ENCODE measurements at regions not wholly inside any gene's neighbourhood (a gene's known extent, or its start where the extent isn't known, plus 50 kb on each side); places are given as distances from the start of the nearest gene placed in this dataset.

DNA sequence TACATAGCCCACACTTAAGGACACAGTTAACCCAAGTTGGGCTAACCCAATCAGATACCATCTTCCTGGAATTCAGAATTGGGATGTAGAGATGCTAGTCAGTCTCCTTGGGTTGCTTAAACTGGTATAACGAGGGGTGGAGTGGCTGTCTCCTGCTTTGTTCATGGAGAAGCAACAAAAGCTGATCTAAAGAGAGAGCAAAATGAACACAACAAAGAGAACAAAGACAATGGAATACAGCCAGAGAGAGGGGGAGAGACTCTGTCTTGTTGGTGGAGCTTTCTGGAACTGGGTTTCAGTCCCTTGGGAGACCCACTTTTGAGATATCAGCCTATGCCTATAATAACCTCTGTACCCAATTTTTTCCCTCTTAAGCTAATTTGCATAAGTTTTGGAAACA lies 138.1 kb downstream of the ATG4C start:
- no peak for TF ChIP-seq EZH2 (IDR thresholded peaks at IDR 0.05; ENCODE audit: low read length, missing control alignments)
- TF ChIP-seq, protein P1, sequence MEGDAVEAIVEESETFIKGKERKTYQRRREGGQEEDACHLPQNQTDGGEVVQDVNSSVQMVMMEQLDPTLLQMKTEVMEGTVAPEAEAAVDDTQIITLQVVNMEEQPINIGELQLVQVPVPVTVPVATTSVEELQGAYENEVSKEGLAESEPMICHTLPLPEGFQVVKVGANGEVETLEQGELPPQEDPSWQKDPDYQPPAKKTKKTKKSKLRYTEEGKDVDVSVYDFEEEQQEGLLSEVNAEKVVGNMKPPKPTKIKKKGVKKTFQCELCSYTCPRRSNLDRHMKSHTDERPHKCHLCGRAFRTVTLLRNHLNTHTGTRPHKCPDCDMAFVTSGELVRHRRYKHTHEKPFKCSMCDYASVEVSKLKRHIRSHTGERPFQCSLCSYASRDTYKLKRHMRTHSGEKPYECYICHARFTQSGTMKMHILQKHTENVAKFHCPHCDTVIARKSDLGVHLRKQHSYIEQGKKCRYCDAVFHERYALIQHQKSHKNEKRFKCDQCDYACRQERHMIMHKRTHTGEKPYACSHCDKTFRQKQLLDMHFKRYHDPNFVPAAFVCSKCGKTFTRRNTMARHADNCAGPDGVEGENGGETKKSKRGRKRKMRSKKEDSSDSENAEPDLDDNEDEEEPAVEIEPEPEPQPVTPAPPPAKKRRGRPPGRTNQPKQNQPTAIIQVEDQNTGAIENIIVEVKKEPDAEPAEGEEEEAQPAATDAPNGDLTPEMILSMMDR (conservative IDR thresholded peaks at IDR 0.05 in 1 of 2, IDR thresholded peaks at IDR 0.05 in 1 of 2; ENCODE audit: low read depth in 1 of 2, low read length in 2 of 2): no peak

DNA sequence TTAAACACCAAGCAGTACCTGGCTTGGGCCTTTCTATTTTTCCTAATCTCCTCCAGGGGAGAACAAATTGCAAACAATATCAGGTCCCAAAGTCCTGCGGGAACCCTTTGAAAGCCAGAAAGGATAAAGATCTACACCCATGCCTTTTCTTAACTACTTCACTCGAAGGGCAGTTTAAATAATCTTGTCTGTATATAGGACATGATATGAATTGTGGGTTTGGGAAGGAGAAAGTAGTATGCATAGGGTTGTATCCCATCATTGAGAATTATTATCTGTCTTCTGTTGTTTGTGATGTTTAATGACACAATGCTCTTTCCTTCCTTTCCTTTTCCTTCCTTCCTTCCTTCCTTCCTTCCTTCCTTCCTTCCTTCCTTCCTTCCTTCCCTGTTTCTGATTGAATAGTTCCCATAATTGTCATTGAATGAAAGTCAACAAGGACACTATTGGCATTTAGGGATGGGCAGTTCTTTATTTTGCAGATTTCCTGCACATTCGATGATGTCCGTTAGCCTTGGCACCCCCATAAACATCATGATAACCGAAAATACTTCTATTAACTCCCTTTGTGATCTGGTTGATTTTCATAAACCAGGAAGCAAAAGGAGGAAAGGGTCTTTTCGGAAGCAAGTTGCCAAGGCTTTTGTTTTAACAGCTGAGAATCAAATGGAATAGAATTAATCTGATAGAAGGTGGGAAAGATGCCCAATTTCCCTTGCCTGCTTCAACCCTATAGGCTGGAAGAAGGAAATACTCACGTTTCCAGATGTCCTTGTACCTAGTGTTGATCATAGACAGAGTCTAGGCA lies 141.3 kb downstream of the ATG4C start:
- no peaks in the 10 kb centered on the region for H3K4me1 ChIP-seq (ENCODE audit: control insufficient read depth, extremely low read depth, insufficient read depth, low read length)
- no peak overlapping the region for H3K27ac ChIP-seq (ENCODE audit: insufficient read depth, low read length)
- H3K36me3 ChIP-seq (ENCODE audit: control insufficient read depth, insufficient read depth, low read length): no peaks in the 10 kb centered on the region
- no peaks in the 10 kb centered on the region for H4K20me1 ChIP-seq (ENCODE audit: control insufficient read depth, extremely low read depth, insufficient read depth, low read length)
- H3K27me3 ChIP-seq (ENCODE audit: control insufficient read depth, insufficient read depth, low read length): no peaks in the 10 kb centered on the region
- no peak overlapping the region for H2AFZ ChIP-seq (ENCODE audit: low read length)
- no peak overlapping the region for H3K4me2 ChIP-seq (ENCODE audit: extremely low read depth, insufficient read depth, low read length)
- TF ChIP-seq, protein P1 (conservative IDR thresholded peaks at IDR 0.05 in 1 of 2, IDR thresholded peaks at IDR 0.05 in 1 of 2; ENCODE audit: low read depth in 1 of 2, low read length in 2 of 2): no peak
- TF ChIP-seq EZH2 (IDR thresholded peaks at IDR 0.05; ENCODE audit: low read length, missing control alignments): no peak
- no peak overlapping the region for H3K9ac ChIP-seq (ENCODE audit: insufficient read depth, low read length)
- no peaks in the 10 kb centered on the region for H3K9me3 ChIP-seq (ENCODE audit: control insufficient read depth, insufficient read depth, low read depth, low read length)
- H3K79me2 ChIP-seq (ENCODE audit: control insufficient read depth, insufficient read depth, low read length): no peaks in the 10 kb centered on the region
- no peak for DNase-seq (ENCODE audit: low read depth in 2 of 2)
- no peak overlapping the region for H3K4me3 ChIP-seq (replicated peaks in 1 of 4; ENCODE audit: control extremely low read depth in 1 of 4, insufficient read depth in 1 of 4, low read depth in 3 of 4, low read length in 4 of 4)

More for the DNA sequence above, 138.1 kb downstream of the ATG4C start:
- Histone ChIP-seq H3K9me3 (ENCODE audit: control insufficient read depth, insufficient read depth, low read depth, low read length) (no peaks in the 10 kb centered on the region), H3K4me3 (replicated peaks in 1 of 4; ENCODE audit: control extremely low read depth in 1 of 4, insufficient read depth in 1 of 4, low read depth in 3 of 4, low read length in 4 of 4) (no peak overlapping the region), H3K4me2 (ENCODE audit: extremely low read depth, insufficient read depth, low read length) (no peak overlapping the region), H4K20me1 (ENCODE audit: control insufficient read depth, extremely low read depth, insufficient read depth, low read length) (no peaks in the 10 kb centered on the region), H3K9ac (ENCODE audit: insufficient read depth, low read length) (no peak overlapping the region), H3K27ac (ENCODE audit: insufficient read depth, low read length) (no peak overlapping the region), H3K79me2 (ENCODE audit: control insufficient read depth, insufficient read depth, low read length) (no peaks in the 10 kb centered on the region), H3K27me3 (ENCODE audit: control insufficient read depth, insufficient read depth, low read length) (no peaks in the 10 kb centered on the region), H3K36me3 (ENCODE audit: control insufficient read depth, insufficient read depth, low read length) (no peaks in the 10 kb centered on the region), H3K4me1 (ENCODE audit: control insufficient read depth, extremely low read depth, insufficient read depth, low read length) (no peaks in the 10 kb centered on the region), H2AFZ (ENCODE audit: low read length) (no peak overlapping the region)
- DNase-seq (ENCODE audit: low read depth in 2 of 2): no peak

DNA sequence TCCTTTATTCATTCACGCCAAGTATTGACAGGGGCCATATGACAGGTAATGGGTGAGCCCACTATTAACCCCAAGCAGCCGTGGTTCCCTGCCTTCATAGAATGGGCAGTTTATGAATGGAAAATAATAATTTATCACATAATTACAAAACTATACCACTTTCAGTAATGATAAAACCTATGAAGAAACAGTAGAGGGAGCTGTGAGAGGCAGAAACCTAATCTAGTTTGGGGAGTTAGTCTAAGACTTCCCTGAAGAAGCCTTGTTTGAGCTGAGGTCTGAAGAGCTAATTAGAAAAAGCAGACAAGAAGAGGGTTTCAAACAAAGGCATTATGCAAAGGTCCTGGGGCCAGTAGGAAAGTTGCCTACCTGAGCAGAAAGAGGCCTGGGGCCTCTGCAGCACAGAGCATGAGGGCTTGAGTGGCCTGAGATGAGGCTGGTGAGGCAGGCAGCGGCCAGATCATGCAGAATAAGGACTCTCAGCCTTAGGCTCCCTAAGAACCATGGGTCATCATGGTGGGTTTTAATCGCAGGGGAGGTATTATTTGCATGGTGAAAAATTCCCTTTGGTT lies 142.8 kb downstream of the ATG4C start:
- TF ChIP-seq, protein P1 (conservative IDR thresholded peaks at IDR 0.05 in 1 of 2, IDR thresholded peaks at IDR 0.05 in 1 of 2; ENCODE audit: low read depth in 1 of 2, low read length in 2 of 2): no peak
- no peak for TF ChIP-seq EZH2 (IDR thresholded peaks at IDR 0.05; ENCODE audit: low read length, missing control alignments)
- no peaks in the 10 kb centered on the region for H4K20me1 ChIP-seq (ENCODE audit: control insufficient read depth, extremely low read depth, insufficient read depth, low read length)
- no peak for DNase-seq (ENCODE audit: low read depth in 2 of 2)
- H3K4me3 ChIP-seq (replicated peaks in 1 of 4; ENCODE audit: control extremely low read depth in 1 of 4, insufficient read depth in 1 of 4, low read depth in 3 of 4, low read length in 4 of 4): no peak overlapping the region
- no peaks in the 10 kb centered on the region for H3K79me2 ChIP-seq (ENCODE audit: control insufficient read depth, insufficient read depth, low read length)
- no peaks in the 10 kb centered on the region for H3K27me3 ChIP-seq (ENCODE audit: control insufficient read depth, insufficient read depth, low read length)
- H2AFZ ChIP-seq (ENCODE audit: low read length): no peak overlapping the region
- no peak overlapping the region for H3K27ac ChIP-seq (ENCODE audit: insufficient read depth, low read length)
- no peaks in the 10 kb centered on the region for H3K36me3 ChIP-seq (ENCODE audit: control insufficient read depth, insufficient read depth, low read length)
- no peaks in the 10 kb centered on the region for H3K9me3 ChIP-seq (ENCODE audit: control insufficient read depth, insufficient read depth, low read depth, low read length)
- H3K9ac ChIP-seq (ENCODE audit: insufficient read depth, low read length): no peak overlapping the region
- no peaks in the 10 kb centered on the region for H3K4me1 ChIP-seq (ENCODE audit: control insufficient read depth, extremely low read depth, insufficient read depth, low read length)
- no peak overlapping the region for H3K4me2 ChIP-seq (ENCODE audit: extremely low read depth, insufficient read depth, low read length)

Measured in fibroblast of lung (primary cell).